Upper lobe of left lung (tissue), 6 donors: ENCODE measurements at regions not wholly inside any gene's neighbourhood (a gene's known extent, or its start where the extent isn't known, plus 50 kb on each side); places are given as distances from the start of the nearest gene placed in this dataset.

ENCODE experiments used
- ATAC-seq, 2 donors: fragments of 200-7000 bp; cut with Tn5 transposase; one replicate each; pipeline ENCODE4 v1.9.1; 2022; ENCODE audit warnings: mild to moderate bottlenecking in 2 of 2, moderate library complexity in 2 of 2; ENCODE audit not compliant: low FRiP score in 2 of 2
- DNase-seq, 2 donors: peaks; one replicate each; pipeline ENCODE4 v3.0.0-alpha.2; 2019 to 2020
- H3K27ac ChIP-seq, 4 donors: fragments of 200-600 bp; sonication (generic); one replicate each; pipeline ENCODE4 v1.5.1; 2016 to 2019
- H3K27me3 ChIP-seq, 4 donors: fragments of 200-600 bp; sonication (generic); one replicate each; pipeline ENCODE4 v1.5.1; 2017 to 2019
- H3K36me3 ChIP-seq, 4 donors: fragments of 200-600 bp; sonication (generic); one replicate each; pipeline ENCODE4 v1.5.1; 2016 to 2019
- H3K4me1 ChIP-seq, 4 donors: fragments of 200-600 bp; sonication (generic); one replicate each; pipeline ENCODE4 v1.5.1; 2018 to 2019
- H3K4me3 ChIP-seq, 4 donors: fragments of 200-600 bp; sonication (generic); one replicate each; pipeline ENCODE4 v1.5.1; 2017 to 2019; ENCODE audit warnings: mild to moderate bottlenecking in 2 of 4, moderate library complexity in 1 of 4
- H3K9me3 ChIP-seq, 4 donors: fragments of 200-600 bp; sonication (generic); one replicate each; pipeline ENCODE4 v1.5.1; 2018 to 2019
- CTCF ChIP-seq, 6 experiments: fragments of 450-650 bp in 4 of 6; fragments of 200-600 bp in 2 of 6; sonication (generic) in 2 of 6; IDR thresholded peaks; one replicate each; pipeline ENCODE4 v1.5.1; 2016 to 2019; ENCODE audit warnings: antibody characterized with exemption in 6 of 6
- EP300 ChIP-seq, 4 donors: sonication (generic); formaldehyde crosslinking; IDR thresholded peaks; one replicate each; pipeline ENCODE4 v1.5.1; 2017; ENCODE audit warnings: antibody characterized with exemption in 4 of 4, control low read depth in 2 of 4
- POLR2A ChIP-seq, 4 donors: fragments of 450-650 bp; IDR thresholded peaks; one replicate each; pipeline ENCODE4 v1.5.1; 2016 to 2017; ENCODE audit warnings: antibody characterized with exemption in 4 of 4, mild to moderate bottlenecking in 2 of 4
- POLR2AphosphoS5 ChIP-seq, 2 donors: sonication (generic); formaldehyde crosslinking; IDR thresholded peaks; one replicate each; pipeline ENCODE4 v1.5.1; 2017; ENCODE audit warnings: antibody characterized with exemption in 2 of 2
- WGBS, 2 donors: methylation state at CpG; one replicate each; pipeline ENCODE4 v1.1.5; 2017 to 2018; 5-methylcytosine and 5-hydroxymethylcytosine counted together
- donor health status: DM: no; HTN: no; CAD: no; lungs with moderate emphysema.
- donor health status: DM: no; HTN: yes; CAD: no; lungs with severe emphysema.

GRCh38 chr9:106441283-106441682 lies 421.7 kb upstream of the ZNF462 start:
- WGBS, 2 donors, result 40 to 42% methylated on average over 3 of the region's 3 CpGs
- DNase-seq, result no peak
- Histone ChIP-seq H3K36me3 (no peaks in the 10 kb centered on the region), H3K4me3 (no peak overlapping the region), H3K9me3 (no peaks in the 10 kb centered on the region), H3K4me1 (no peaks in the 10 kb centered on the region), H3K27me3 (no peaks in the 10 kb centered on the region), H3K27ac (no peak overlapping the region)
- ATAC-seq, result no peak
- TF ChIP-seq POLR2AphosphoS5 (IDR thresholded peaks at IDR 0.05), result no peak
- no peak for TF ChIP-seq POLR2A (IDR thresholded peaks at IDR 0.05)
- TF ChIP-seq EP300 (IDR thresholded peaks at IDR 0.05), result no peak
- no peak for TF ChIP-seq CTCF (IDR thresholded peaks at IDR 0.05)

GRCh38 chr9:106443520-106443919 lies 419.4 kb upstream of the ZNF462 start:
- 57% methylated on average over 1 of the region's 1 CpG for WGBS, 2 donors
- no peak for TF ChIP-seq EP300 (IDR thresholded peaks at IDR 0.05)
- TF ChIP-seq POLR2A (IDR thresholded peaks at IDR 0.05), result no peak
- TF ChIP-seq POLR2AphosphoS5 (IDR thresholded peaks at IDR 0.05), result no peak
- no peak for TF ChIP-seq CTCF (IDR thresholded peaks at IDR 0.05)
- ATAC-seq (no peak), DNase-seq (no peak)
- Histone ChIP-seq H3K4me1 (no peaks in the 10 kb centered on the region), H3K27me3 (no peaks in the 10 kb centered on the region), H3K36me3 (no peaks in the 10 kb centered on the region), H3K4me3 (no peak overlapping the region), H3K9me3 (no peaks in the 10 kb centered on the region), H3K27ac (no peak overlapping the region)

GRCh38 chr9:106445107-106445506 lies 417.9 kb upstream of the ZNF462 start:
- no peaks in the 10 kb centered on the region for H3K4me1 ChIP-seq
- H3K9me3 ChIP-seq, result no peaks in the 10 kb centered on the region
- DNase-seq, result no peak
- TF ChIP-seq CTCF (IDR thresholded peaks at IDR 0.05) (no peak), EP300 (IDR thresholded peaks at IDR 0.05) (no peak), POLR2A (IDR thresholded peaks at IDR 0.05) (no peak), POLR2AphosphoS5 (IDR thresholded peaks at IDR 0.05) (no peak)
- no peaks in the 10 kb centered on the region for H3K36me3 ChIP-seq
- ATAC-seq, result no peak
- H3K27me3 ChIP-seq, result no peaks in the 10 kb centered on the region
- no peak overlapping the region for H3K27ac ChIP-seq
- WGBS, 2 donors, result 93 to 95% methylated on average over 5 of the region's 5 CpGs
- H3K4me3 ChIP-seq, result no peak overlapping the region

GRCh38 chr9:106449336-106449927 lies 413.5 kb upstream of the ZNF462 start:
- Histone ChIP-seq H3K36me3 (no peaks in the 10 kb centered on the region), H3K4me3 (no peak overlapping the region), H3K27me3 (no peaks in the 10 kb centered on the region), H3K4me1 (no peaks in the 10 kb centered on the region), H3K9me3 (no peaks in the 10 kb centered on the region), H3K27ac (no peak overlapping the region)
- WGBS, 2 donors, result 67 to 68% methylated on average over 4 of the region's 4 CpGs
- no peak for DNase-seq
- no peak for TF ChIP-seq EP300 (IDR thresholded peaks at IDR 0.05)
- no peak for TF ChIP-seq POLR2A (IDR thresholded peaks at IDR 0.05)
- TF ChIP-seq POLR2AphosphoS5 (IDR thresholded peaks at IDR 0.05), result no peak
- TF ChIP-seq CTCF (IDR thresholded peaks at IDR 0.05), result no peak
- no peak for ATAC-seq

GRCh38 chr9:106450549-106450948 lies 412.4 kb upstream of the ZNF462 start:
- H3K27me3 ChIP-seq, result no peaks in the 10 kb centered on the region
- no peak for TF ChIP-seq POLR2AphosphoS5 (IDR thresholded peaks at IDR 0.05)
- no peak for TF ChIP-seq CTCF (IDR thresholded peaks at IDR 0.05)
- no peak for TF ChIP-seq EP300 (IDR thresholded peaks at IDR 0.05)
- TF ChIP-seq POLR2A (IDR thresholded peaks at IDR 0.05), result no peak
- H3K4me1 ChIP-seq, result no peaks in the 10 kb centered on the region
- DNase-seq, result no peak
- no peaks in the 10 kb centered on the region for H3K9me3 ChIP-seq
- H3K27ac ChIP-seq, result no peak overlapping the region
- H3K36me3 ChIP-seq, result no peaks in the 10 kb centered on the region
- ATAC-seq, result no peak
- no peak overlapping the region for H3K4me3 ChIP-seq
